ENCODE measurements at regions not wholly inside any gene's neighbourhood (a gene's known extent, or its start where the extent isn't known, plus 50 kb on each side); places are given as distances from the start of the nearest gene placed in this dataset.

DNA sequence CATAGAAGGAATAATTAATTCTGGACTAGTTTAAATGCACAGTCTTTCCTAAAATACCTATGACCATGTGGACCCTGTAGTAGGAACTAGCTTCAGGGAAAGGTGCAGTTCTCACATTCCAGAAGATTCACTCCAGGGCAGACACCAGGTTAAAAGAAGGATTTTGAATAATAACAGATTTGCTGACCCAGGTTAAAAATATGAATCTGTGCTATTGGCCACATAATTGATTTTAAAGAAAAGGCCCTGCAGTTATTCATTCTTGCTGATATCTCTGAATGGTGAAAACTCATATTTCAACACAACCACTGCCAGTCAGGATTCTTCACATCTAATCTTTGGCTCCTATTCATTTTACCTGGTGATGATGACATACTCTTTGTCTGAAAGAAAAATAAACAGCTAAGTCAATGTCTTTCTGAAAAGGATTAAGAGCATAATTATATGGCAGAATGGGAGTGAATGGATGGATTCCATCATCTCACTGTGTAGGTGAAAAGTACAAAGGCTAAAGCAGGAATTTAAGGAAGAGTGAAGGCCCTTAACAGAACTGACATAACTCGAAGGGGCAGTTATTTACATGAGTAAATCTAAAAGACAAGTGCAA is 432.8 kb downstream of the PDGFC start:
- H3K4me3 ChIP-seq (ENCODE audit: low read depth, low read length) = no peak overlapping the region
- H3K4me1 ChIP-seq (ENCODE audit: insufficient read depth) = no peaks in the 10 kb centered on the region
- WGBS = 79% methylated on average over 1 of the region's 1 CpG
- no peak overlapping the region for H3K27ac ChIP-seq (ENCODE audit: low read depth)
- DNase-seq (ENCODE audit: extremely low spot score) = no peak
- H3K36me3 ChIP-seq (ENCODE audit: insufficient read depth) = no peaks in the 10 kb centered on the region

DNA sequence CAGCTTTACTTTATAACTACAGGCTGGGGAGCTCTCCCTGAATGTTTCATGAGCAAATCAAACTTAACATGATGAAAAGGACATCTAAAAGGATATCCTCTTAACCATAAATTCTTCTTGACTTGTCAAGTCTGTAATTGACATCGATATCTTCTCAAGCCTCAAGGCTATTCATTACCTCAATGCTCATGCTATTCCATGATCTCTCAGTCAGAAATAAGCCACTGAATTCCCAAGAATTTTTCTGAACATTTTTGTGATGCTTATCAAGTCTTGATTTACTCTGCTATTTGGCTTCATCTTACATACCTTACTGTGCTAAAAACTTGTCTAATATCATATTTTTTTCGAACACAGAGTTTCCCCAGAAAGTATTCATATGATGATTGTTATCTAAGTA is 433.4 kb downstream of the PDGFC start:
- WGBS = 84% methylated on average over 2 of the region's 2 CpGs
- Histone ChIP-seq H3K27ac (ENCODE audit: low read depth) (no peak overlapping the region), H3K4me1 (ENCODE audit: insufficient read depth) (no peaks in the 10 kb centered on the region), H3K4me3 (ENCODE audit: low read depth, low read length) (no peak overlapping the region), H3K36me3 (ENCODE audit: insufficient read depth) (no peaks in the 10 kb centered on the region)
- no peak for DNase-seq (ENCODE audit: extremely low spot score)

- no peak for DNase-seq (ENCODE audit: extremely low spot score)
- no peak overlapping the region for H3K4me3 ChIP-seq (ENCODE audit: low read depth, low read length)
- H3K4me1 ChIP-seq (ENCODE audit: insufficient read depth) = no peaks in the 10 kb centered on the region
- no peak overlapping the region for H3K27ac ChIP-seq (ENCODE audit: low read depth)
- H3K36me3 ChIP-seq (ENCODE audit: insufficient read depth) = no peaks in the 10 kb centered on the region
Measured at GRCh38 chr4:156537286-156537685, 434.3 kb downstream of the PDGFC start.

GRCh38 chr4:156536661-156537060 is 434.9 kb downstream of the PDGFC start:
- H3K27ac ChIP-seq (ENCODE audit: low read depth) = no peak overlapping the region
- 69% methylated on average over 1 of the region's 1 CpG for WGBS
- H3K4me1 ChIP-seq (ENCODE audit: insufficient read depth) = no peaks in the 10 kb centered on the region
- H3K36me3 ChIP-seq (ENCODE audit: insufficient read depth) = no peaks in the 10 kb centered on the region
- DNase-seq (ENCODE audit: extremely low spot score) = no peak
- no peak overlapping the region for H3K4me3 ChIP-seq (ENCODE audit: low read depth, low read length)

DNA sequence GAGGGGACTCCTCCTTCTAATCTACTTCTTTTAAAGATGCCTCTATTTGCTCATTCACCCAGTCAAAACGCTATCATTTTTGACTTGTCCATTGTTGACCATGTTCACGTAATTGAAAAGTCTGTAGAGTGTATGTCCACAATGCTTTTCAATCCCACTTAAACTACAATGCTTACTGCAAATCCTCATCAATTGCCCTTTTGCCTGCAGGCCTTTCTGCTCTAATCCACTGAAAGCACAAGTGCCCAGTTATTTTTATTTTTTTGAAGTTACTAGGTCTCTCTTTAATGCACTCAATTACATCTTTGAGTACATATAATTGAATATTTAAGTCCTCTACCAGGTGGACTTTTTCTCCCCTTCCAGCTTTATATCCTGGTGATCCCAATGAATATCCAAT is 437.4 kb downstream of the PDGFC start:
- H3K27ac ChIP-seq (ENCODE audit: low read depth) = no peak overlapping the region
- DNase-seq (ENCODE audit: extremely low spot score) = no peak
- WGBS = 94% methylated on average over 2 of the region's 2 CpGs
- H3K4me3 ChIP-seq (ENCODE audit: low read depth, low read length) = no peak overlapping the region
- H3K36me3 ChIP-seq (ENCODE audit: insufficient read depth) = no peaks in the 10 kb centered on the region
- H3K4me1 ChIP-seq (ENCODE audit: insufficient read depth) = no peaks in the 10 kb centered on the region

DNA sequence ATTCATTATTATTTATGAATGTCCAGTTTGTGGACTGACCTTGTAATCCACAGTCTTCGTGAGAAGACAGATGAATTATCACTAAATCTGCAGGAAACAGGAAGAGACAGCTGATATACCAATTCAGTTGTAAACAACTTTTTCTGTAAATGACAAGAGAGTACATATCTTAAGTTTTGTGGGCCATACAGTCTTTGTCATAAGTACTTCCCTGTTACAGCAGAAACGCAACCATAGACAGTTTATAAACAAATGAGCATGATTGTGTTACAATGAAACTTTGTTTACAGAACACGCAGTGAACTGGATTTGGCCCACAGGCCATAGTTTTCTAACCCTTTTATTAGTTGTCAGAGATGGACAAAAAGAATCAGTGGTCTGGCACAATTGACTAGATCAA is 443.4 kb downstream of the PDGFC start:
- no peaks in the 10 kb centered on the region for H3K36me3 ChIP-seq (ENCODE audit: insufficient read depth)
- no peak overlapping the region for H3K4me3 ChIP-seq (ENCODE audit: low read depth, low read length)
- WGBS = 33% methylated on average over 3 of the region's 3 CpGs
- no peaks in the 10 kb centered on the region for H3K4me1 ChIP-seq (ENCODE audit: insufficient read depth)
- no peak for DNase-seq (ENCODE audit: extremely low spot score)
- no peak overlapping the region for H3K27ac ChIP-seq (ENCODE audit: low read depth)

DNA sequence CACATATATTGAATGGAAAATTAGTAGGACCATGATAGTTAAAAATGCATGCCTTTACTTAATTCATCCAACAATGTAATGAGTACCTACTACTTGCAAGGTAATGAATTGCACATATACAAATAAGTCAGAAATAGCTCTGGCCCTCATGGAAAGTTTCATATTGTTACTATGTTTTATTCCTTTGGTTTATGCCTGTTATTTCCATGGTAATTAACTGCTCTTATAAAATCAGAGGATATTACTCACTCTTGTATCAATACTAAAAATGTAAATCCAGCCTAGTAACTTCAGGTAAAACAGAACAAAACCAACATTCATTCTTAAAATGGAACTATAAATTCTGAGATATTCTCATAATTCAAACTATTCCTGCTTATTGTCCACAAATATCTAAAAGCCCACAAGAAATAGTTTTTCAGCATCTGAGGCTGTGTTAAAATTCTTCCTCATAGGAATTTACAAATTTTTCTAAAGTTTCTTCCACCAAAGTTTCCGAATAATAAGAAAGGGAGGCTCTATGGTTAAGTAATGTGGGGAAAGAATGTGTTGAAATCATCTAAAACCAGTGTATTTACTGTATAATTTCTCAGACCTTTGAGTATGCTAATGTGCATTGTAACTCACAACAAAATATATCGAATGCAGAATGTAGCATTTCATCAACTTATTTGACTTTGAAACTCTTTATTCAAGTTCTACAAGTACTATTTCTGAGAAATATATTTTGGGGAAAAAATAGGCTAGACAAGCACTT is 444.2 kb downstream of the PDGFC start:
- Histone ChIP-seq H3K4me1 (ENCODE audit: insufficient read depth) (no peaks in the 10 kb centered on the region), H3K4me3 (ENCODE audit: low read depth, low read length) (no peak overlapping the region), H3K27ac (ENCODE audit: low read depth) (no peak overlapping the region), H3K36me3 (ENCODE audit: insufficient read depth) (no peaks in the 10 kb centered on the region)
- no peak for DNase-seq (ENCODE audit: extremely low spot score)
- WGBS = 97% methylated on average over 2 of the region's 2 CpGs

- H3K4me1 ChIP-seq (ENCODE audit: insufficient read depth) = no peaks in the 10 kb centered on the region
- no peak overlapping the region for H3K27ac ChIP-seq (ENCODE audit: low read depth)
- no peaks in the 10 kb centered on the region for H3K36me3 ChIP-seq (ENCODE audit: insufficient read depth)
- 72% methylated on average over 1 of the region's 1 CpG for WGBS
- H3K4me3 ChIP-seq (ENCODE audit: low read depth, low read length) = no peak overlapping the region
- no peak for DNase-seq (ENCODE audit: extremely low spot score)
Measured at GRCh38 chr4:156523991-156524390, 447.6 kb downstream of the PDGFC start.

DNA sequence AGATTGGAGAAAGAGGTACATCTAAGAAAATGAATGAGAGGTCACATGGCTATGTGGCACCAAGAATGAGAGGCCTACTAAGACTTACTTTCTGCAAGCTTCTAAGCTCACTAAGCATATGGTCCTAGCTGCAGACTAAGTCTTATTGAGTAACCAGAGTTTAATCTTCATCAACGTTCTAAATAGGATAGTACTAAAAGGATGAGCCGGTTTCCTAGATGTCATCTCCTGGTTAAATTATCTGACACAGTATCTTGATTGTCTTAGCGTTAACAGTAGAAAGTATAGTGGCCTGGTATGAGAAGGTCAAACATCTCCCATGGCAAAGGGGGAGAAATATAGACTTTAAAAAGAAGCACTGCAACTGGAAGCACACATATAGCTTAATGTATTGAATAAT is 448.1 kb downstream of the PDGFC start:
- WGBS = 91% methylated on average over 3 of the region's 3 CpGs

GRCh38 chr4:156521631-156522030 is 450.0 kb downstream of the PDGFC start:
- DNase-seq (ENCODE audit: extremely low spot score) = no peak
- H3K36me3 ChIP-seq (ENCODE audit: insufficient read depth) = no peaks in the 10 kb centered on the region
- H3K4me1 ChIP-seq (ENCODE audit: insufficient read depth) = no peaks in the 10 kb centered on the region
- WGBS = 92% methylated on average over 3 of the region's 3 CpGs
- no peak overlapping the region for H3K4me3 ChIP-seq (ENCODE audit: low read depth, low read length)
- H3K27ac ChIP-seq (ENCODE audit: low read depth) = no peak overlapping the region

More for the DNA sequence above, 448.1 kb downstream of the PDGFC start:
- no peak for DNase-seq (ENCODE audit: extremely low spot score)
- H3K36me3 ChIP-seq (ENCODE audit: insufficient read depth) = no peaks in the 10 kb centered on the region
- no peak overlapping the region for H3K4me3 ChIP-seq (ENCODE audit: low read depth, low read length)
- no peak overlapping the region for H3K27ac ChIP-seq (ENCODE audit: low read depth)
- no peaks in the 10 kb centered on the region for H3K4me1 ChIP-seq (ENCODE audit: insufficient read depth)

GRCh38 chr4:156517956-156518355 is 453.6 kb downstream of the PDGFC start:
- Histone ChIP-seq H3K36me3 (ENCODE audit: insufficient read depth) (no peaks in the 10 kb centered on the region), H3K27ac (ENCODE audit: low read depth) (no peak overlapping the region)

GRCh38 chr4:156517546-156517945 is 454.1 kb downstream of the PDGFC start:
- Histone ChIP-seq H3K4me1 (ENCODE audit: insufficient read depth) (no peaks in the 10 kb centered on the region), H3K27ac (ENCODE audit: low read depth) (no peak overlapping the region), H3K4me3 (ENCODE audit: low read depth, low read length) (no peak overlapping the region), H3K36me3 (ENCODE audit: insufficient read depth) (no peaks in the 10 kb centered on the region)
- WGBS = 84% methylated on average over 1 of the region's 1 CpG
- DNase-seq (ENCODE audit: extremely low spot score) = no peak

More at GRCh38 chr4:156517956-156518355, 453.6 kb downstream of the PDGFC start:
- Histone ChIP-seq H3K4me1 (ENCODE audit: insufficient read depth) (no peaks in the 10 kb centered on the region), H3K4me3 (ENCODE audit: low read depth, low read length) (no peak overlapping the region)
- DNase-seq (ENCODE audit: extremely low spot score) = no peak
- 65% methylated on average over 2 of the region's 2 CpGs for WGBS

GRCh38 chr4:156516698-156517097 is 454.9 kb downstream of the PDGFC start:
- no peak for DNase-seq (ENCODE audit: extremely low spot score)
- 97% methylated on average over 1 of the region's 1 CpG for WGBS

GRCh38 chr4:156515295-156515694 is 456.3 kb downstream of the PDGFC start:
- WGBS = 86% methylated on average over 3 of the region's 3 CpGs
- no peaks in the 10 kb centered on the region for H3K36me3 ChIP-seq (ENCODE audit: insufficient read depth)
- H3K4me3 ChIP-seq (ENCODE audit: low read depth, low read length) = no peak overlapping the region
- H3K4me1 ChIP-seq (ENCODE audit: insufficient read depth) = no peaks in the 10 kb centered on the region
- DNase-seq (ENCODE audit: extremely low spot score) = no peak
- no peak overlapping the region for H3K27ac ChIP-seq (ENCODE audit: low read depth)

More at GRCh38 chr4:156516698-156517097, 454.9 kb downstream of the PDGFC start:
- no peak overlapping the region for H3K4me3 ChIP-seq (ENCODE audit: low read depth, low read length)
- H3K27ac ChIP-seq (ENCODE audit: low read depth) = no peak overlapping the region
- H3K36me3 ChIP-seq (ENCODE audit: insufficient read depth) = no peaks in the 10 kb centered on the region
- H3K4me1 ChIP-seq (ENCODE audit: insufficient read depth) = no peaks in the 10 kb centered on the region

Data from urinary bladder (tissue), 3 donors.